ENCODE measurements at regions not wholly inside any gene's neighbourhood (a gene's known extent, or its start where the extent isn't known, plus 50 kb on each side); places are given as distances from the start of the nearest gene placed in this dataset.

DNA sequence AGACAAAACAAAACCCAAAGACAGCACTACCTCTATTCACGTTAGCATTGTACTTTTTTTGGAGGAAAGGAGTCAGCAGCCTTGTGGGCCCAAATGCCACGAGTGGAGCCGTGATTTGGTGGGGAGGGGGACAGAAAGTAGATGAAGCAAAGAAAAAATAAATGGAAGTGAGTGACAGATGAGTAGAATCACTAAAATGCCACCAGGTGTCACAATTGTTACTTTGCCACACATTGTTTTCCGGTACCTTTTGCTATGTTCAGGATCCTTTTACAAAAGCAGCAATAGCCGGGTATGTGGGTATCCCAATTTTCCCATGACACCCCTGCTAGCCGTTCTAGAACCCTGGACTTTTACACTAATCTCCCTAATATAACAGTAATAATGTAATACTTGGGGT, 85.0 kb upstream of the AK4 start:
- Histone ChIP-seq H3K23me2 (ENCODE audit: low read depth, low read length) (peaks cover 7% of the 10 kb centered on the region), H3K79me2 (ENCODE audit: control insufficient read depth in 1 of 2, insufficient read depth in 2 of 2, low read length in 2 of 2) (peaks cover 4 to 71% of the 10 kb centered on the region in 2 experiments; a peak in 3 of 4 replicates), H3K4ac (replicated peaks; ENCODE audit: insufficient read length, low read depth, low read length) (no peak overlapping the region), H3K9me3 (ENCODE audit: insufficient read depth in 2 of 2, low read depth in 1 of 2, low read length in 1 of 2) (no peaks in the 10 kb centered on the region), H3K4me1 (replicated peaks in 1 of 4; ENCODE audit: control insufficient read depth in 3 of 4, insufficient read depth in 4 of 4, low read length in 3 of 4) (peaks cover 0 to 4% (median 0%) of the 10 kb centered on the region in 4 experiments; a peak in 2 of 7 replicates), H3K9ac (replicated peaks in 1 of 4; ENCODE audit: extremely low read depth in 1 of 4, low read depth in 3 of 4, low read length in 3 of 4) (no peak overlapping the region), H3K23ac (ENCODE audit: insufficient read length) (no peak overlapping the region), H2AFZ (ENCODE audit: low read length) (no peak overlapping the region), H4K5ac (ENCODE audit: insufficient read length, low read depth, low read length) (no peak overlapping the region), H2BK20ac (ENCODE audit: low read length) (no peak overlapping the region), H4K91ac (replicated peaks; ENCODE audit: insufficient read length, low read length) (no peak overlapping the region), H2BK120ac (replicated peaks; ENCODE audit: low read depth, low read length) (no peak overlapping the region), H3K14ac (ENCODE audit: insufficient read length) (no peak overlapping the region), H3K4me2 (ENCODE audit: insufficient read depth in 1 of 2, low read depth in 2 of 2, low read length in 2 of 2) (no peak overlapping the region), H3K56ac (replicated peaks; ENCODE audit: insufficient read length, low read depth, low read length) (no peak overlapping the region), H3K79me1 (ENCODE audit: low read depth, low read length) (no peaks in the 10 kb centered on the region), H3K18ac (ENCODE audit: extremely low read depth, low read length) (no peak overlapping the region), H2AK5ac (ENCODE audit: low read depth, low read length) (no peak overlapping the region), H2BK12ac (ENCODE audit: low read depth, low read length) (no peak overlapping the region), H3K36me3 (ENCODE audit: control insufficient read depth in 2 of 4, insufficient read depth in 4 of 4, low read length in 3 of 4) (peaks cover 3 to 7% (median 5%) of the 10 kb centered on the region in 4 experiments; a peak in 7 of 8 replicates), H2BK15ac (ENCODE audit: low read length) (no peak overlapping the region), H2BK5ac (ENCODE audit: low read depth, low read length) (no peak overlapping the region), H4K20me1 (replicated peaks in 1 of 2; ENCODE audit: control insufficient read depth in 1 of 2, insufficient read depth in 2 of 2, low read length in 2 of 2) (peaks cover 3 to 10% of the 10 kb centered on the region in 2 experiments), H3K4me3 (ENCODE audit: extremely low read depth in 1 of 4, insufficient read depth in 2 of 4, low read depth in 3 of 4, low read length in 4 of 4) (no peak overlapping the region), H4K8ac (ENCODE audit: extremely low read depth, insufficient read depth, low read length) (no peak overlapping the region), H3K27ac (ENCODE audit: low read depth, low read length) (no peak overlapping the region), H3K27me3 (replicated peaks in 1 of 4; ENCODE audit: control insufficient read depth in 3 of 4, extremely low read depth in 1 of 4, insufficient read depth in 3 of 4, low read length in 3 of 4) (no peaks in the 10 kb centered on the region; a peak in 1 of 7 replicates)
- ChIA-PET POLR2A (ENCODE audit: partially characterized antibody) (interaction anchor here (1.0 to 1.7 kb wide), 4 partner anchors 9 to 26 kb away, joined by 3 to 5 read pairs (median 3); no protein-coding TSS in a partner anchor), CTCF (ENCODE audit: partially characterized antibody) (interaction anchor here (0.6 to 5.3 kb wide), 18 partner anchors 9 to 625 kb away, joined by 3 to 61 read pairs (median 4); no protein-coding TSS in a partner anchor)
- FAIRE-seq (no peak), DNase-seq (ENCODE audit: low read depth in 1 of 2, low spot score in 2 of 2) (no peak)
- 81% methylated on average over 6 of the region's 6 CpGs; no CpG with 5 or more reads in 1 of the 2 experiments for WGBS, 2 experiments (ENCODE audit: extremely low coverage in 1 of 2, insufficient coverage in 1 of 2, insufficient read length in 1 of 2, insufficient replicate concordance in 2 of 2, low coverage in 1 of 2, low lambda C conversion rate in 2 of 2, missing lambda C conversion rate in 1 of 2)
- TF ChIP-seq, protein P1, sequence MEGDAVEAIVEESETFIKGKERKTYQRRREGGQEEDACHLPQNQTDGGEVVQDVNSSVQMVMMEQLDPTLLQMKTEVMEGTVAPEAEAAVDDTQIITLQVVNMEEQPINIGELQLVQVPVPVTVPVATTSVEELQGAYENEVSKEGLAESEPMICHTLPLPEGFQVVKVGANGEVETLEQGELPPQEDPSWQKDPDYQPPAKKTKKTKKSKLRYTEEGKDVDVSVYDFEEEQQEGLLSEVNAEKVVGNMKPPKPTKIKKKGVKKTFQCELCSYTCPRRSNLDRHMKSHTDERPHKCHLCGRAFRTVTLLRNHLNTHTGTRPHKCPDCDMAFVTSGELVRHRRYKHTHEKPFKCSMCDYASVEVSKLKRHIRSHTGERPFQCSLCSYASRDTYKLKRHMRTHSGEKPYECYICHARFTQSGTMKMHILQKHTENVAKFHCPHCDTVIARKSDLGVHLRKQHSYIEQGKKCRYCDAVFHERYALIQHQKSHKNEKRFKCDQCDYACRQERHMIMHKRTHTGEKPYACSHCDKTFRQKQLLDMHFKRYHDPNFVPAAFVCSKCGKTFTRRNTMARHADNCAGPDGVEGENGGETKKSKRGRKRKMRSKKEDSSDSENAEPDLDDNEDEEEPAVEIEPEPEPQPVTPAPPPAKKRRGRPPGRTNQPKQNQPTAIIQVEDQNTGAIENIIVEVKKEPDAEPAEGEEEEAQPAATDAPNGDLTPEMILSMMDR (IDR thresholded peaks at IDR 0.05; ENCODE audit: control extremely low read depth in 1 of 3, insufficient read depth in 1 of 3, low read depth in 1 of 3, low read length in 3 of 3): peak in 1 of 3 experiments; percentile 21; a peak in 1 of 4 replicates
- peak; percentile 22 to 42; a peak in 2 of 4 replicates for TF ChIP-seq RAD21 (IDR thresholded peaks at IDR 0.05 in 1 of 2, conservative IDR thresholded peaks at IDR 0.05 in 1 of 2; ENCODE audit: low read depth in 2 of 2, low read length in 2 of 2)

Data from H1 (cell line).